GM12878 (cell line): ENCODE measurements at regions not wholly inside any gene's neighbourhood (a gene's known extent, or its start where the extent isn't known, plus 50 kb on each side); places are given as distances from the start of the nearest gene placed in this dataset.

Experiments used
- ATAC-seq: fragments of 200-7000 bp; cut with Tn5 transposase; 3 replicates; pipeline ENCODE4 v1.9.1; 2020; ENCODE audit warnings: mild to moderate bottlenecking, moderate library complexity
- BruUV-seq: library from RNA; stranded (reverse); fragments of 400-500 nt; replicated peaks from 2 replicates; lab custom pipeline; 2021; lab: Mats Ljungman, UMichigan
- CTCF ChIA-PET: fragments of 300-600 bp; sonication (Branson Sonifier 250); formaldehyde crosslinking; extraction: SDS; loops from one replicate; lab custom pipeline; 2021; ENCODE audit warnings: inconsistent platforms; lab: Yijun Ruan, JAX
- POLR2A ChIA-PET: fragments of 350-600 bp; formaldehyde crosslinking; extraction: SDS; loops from one replicate; lab custom pipeline; 2021; ENCODE audit warnings: inconsistent platforms; lab: Charles Lee
- RAD21 ChIA-PET: fragments of 300-600 bp; sonication (Branson Sonifier 250); formaldehyde crosslinking; loops from one replicate; lab custom pipeline; 2023; ENCODE audit warnings: antibody characterized with exemption; ENCODE audit not compliant: unreplicated experiment; lab: Charles Lee
- SMC1A ChIA-PET: fragments of 300-600 bp; sonication (Branson Sonifier 250); formaldehyde crosslinking; loops from one replicate; lab custom pipeline; 2023; ENCODE audit not compliant: unreplicated experiment, uncharacterized antibody; lab: Charles Lee
- DNase-seq: peaks from one replicate; pipeline ENCODE4 v3.0.0-alpha.2; 2011; ENCODE audit warnings: low read depth, low spot score
- FAIRE-seq: peaks from 3 replicates; lab custom pipeline; 2011; peaks lifted over from hg19 to GRCh38; lab: Jason Lieb, UNC
- H2AFZ ChIP-seq: 2 replicates; pipeline ENCODE4 v1.6.0; 2011; ENCODE audit warnings: low read depth, low read length, control low read depth; ENCODE audit not compliant: control insufficient read depth
- H3K27ac ChIP-seq: 2 replicates; pipeline ENCODE4 v1.5.1; 2011; ENCODE audit warnings: control low read depth; ENCODE audit not compliant: control insufficient read depth, insufficient read depth
- H3K27me3 ChIP-seq, 2 experiments: replicated peaks in 1 of 2; 2 replicates each; pipeline versions ENCODE4 v1.6.0 to v1.6.1; 2011; ENCODE audit warnings: low read length in 1 of 2; ENCODE audit not compliant: control insufficient read depth in 2 of 2, insufficient read depth in 2 of 2
- H3K36me3 ChIP-seq, 2 experiments: 2 replicates each; pipeline ENCODE4 v1.5.1; 2011; ENCODE audit warnings: low read length in 1 of 2; ENCODE audit not compliant: control insufficient read depth in 2 of 2, insufficient read depth in 2 of 2
- H3K4me1 ChIP-seq: 2 replicates; pipeline ENCODE4 v1.6.1; 2011; ENCODE audit warnings: mild to moderate bottlenecking, low read length, moderate library complexity, mixed read lengths; ENCODE audit not compliant: control insufficient read depth, insufficient read depth
- H3K4me2 ChIP-seq: 2 replicates; pipeline ENCODE4 v1.6.0; 2011; ENCODE audit warnings: control low read depth; ENCODE audit not compliant: control insufficient read depth, insufficient read depth
- H3K4me3 ChIP-seq: fragments of 200-600 bp; sonication (generic); 2 replicates; pipeline ENCODE4 v1.5.1; 2016
- H3K79me2 ChIP-seq: 2 replicates; pipeline ENCODE4 v1.6.0; 2011; ENCODE audit warnings: low read length; ENCODE audit not compliant: control insufficient read depth, insufficient read depth
- H3K9ac ChIP-seq: 2 replicates; pipeline ENCODE4 v1.8.0; 2011; ENCODE audit warnings: low read length, control low read depth, mixed read lengths; ENCODE audit not compliant: control insufficient read depth, insufficient read depth
- H3K9me3 ChIP-seq: replicated peaks from 3 replicates; pipeline ENCODE4 v1.5.1; 2011; ENCODE audit warnings: mild to moderate bottlenecking, low read length; ENCODE audit not compliant: control insufficient read depth, insufficient read depth
- H4K20me1 ChIP-seq: 2 replicates; pipeline ENCODE4 v1.6.0; 2011; ENCODE audit not compliant: control insufficient read depth, insufficient read depth
- BCL11A ChIP-seq: IDR thresholded peaks from 2 replicates; pipeline ENCODE4 v1.6.1; 2011; ENCODE audit warnings: low read depth, low read length
- CBX3 ChIP-seq: fragments of 200-600 bp; sonication (generic); IDR thresholded peaks from 2 replicates; pipeline ENCODE4 v1.6.1; 2016; ENCODE audit warnings: low read depth, borderline replicate concordance
- EGR1 ChIP-seq, 2 experiments: IDR thresholded peaks; 1 replicate in 1 of 2; 2 replicates in 1 of 2; pipeline ENCODE4 v1.6.1; 2011 to 2012; ENCODE audit warnings: low read depth in 2 of 2, low read length in 2 of 2, borderline replicate concordance in 1 of 2, mild to moderate bottlenecking in 1 of 2, moderate library complexity in 1 of 2
- GATAD2B ChIP-seq: fragments of 450-650 bp; conservative IDR thresholded peaks from 2 replicates; pipeline ENCODE4 v1.6.1; 2017; ENCODE audit warnings: low read depth, mild to moderate bottlenecking, moderate library complexity
- HCFC1 ChIP-seq: fragments of 150-350 bp; IDR thresholded peaks from 2 replicates; pipeline ENCODE4 v1.6.1; 2014; ENCODE audit warnings: low read length
- IRF4 ChIP-seq: IDR thresholded peaks from 2 replicates; pipeline ENCODE4 v1.6.1; 2011; ENCODE audit warnings: low read depth, low read length
- KAT2A ChIP-seq: conservative IDR thresholded peaks from 2 replicates; pipeline ENCODE4 v1.6.1; 2011; ENCODE audit warnings: low read depth, low read length; ENCODE audit not compliant: control insufficient read depth
- NFIC ChIP-seq: IDR thresholded peaks from 2 replicates; pipeline ENCODE4 v1.6.1; 2012; ENCODE audit warnings: low read depth, mild to moderate bottlenecking, inconsistent platforms, low read length, moderate library complexity
- NRF1 ChIP-seq: conservative IDR thresholded peaks from 2 replicates; pipeline ENCODE4 v1.6.1; 2011; ENCODE audit warnings: mild to moderate bottlenecking, low read depth, low read length, improper control_type of control experiment
- POLR2AphosphoS2 ChIP-seq: IDR thresholded peaks from 2 replicates; pipeline ENCODE4 v1.6.1; 2011; ENCODE audit warnings: low read depth, mild to moderate bottlenecking, low read length, improper control_type of control experiment, moderate library complexity
- RCOR1 ChIP-seq: conservative IDR thresholded peaks from 2 replicates; pipeline ENCODE4 v1.6.1; 2012; ENCODE audit warnings: low read depth, low read length, improper control_type of control experiment
- STAT1 ChIP-seq: fragments of 450-650 bp; conservative IDR thresholded peaks from 2 replicates; pipeline ENCODE4 v1.6.1; 2014; ENCODE audit warnings: antibody characterized with exemption, mild to moderate bottlenecking
- SUPT20H ChIP-seq: IDR thresholded peaks from 2 replicates; pipeline ENCODE4 v1.6.1; 2011; ENCODE audit warnings: low read depth, mild to moderate bottlenecking, low read length, moderate library complexity, borderline replicate concordance; ENCODE audit not compliant: control insufficient read depth
- WGBS: methylation state at CpG from one replicate; pipeline ENCODE4 v1.1.6; 2016; ENCODE audit warnings: low lambda C conversion rate; ENCODE audit not compliant: insufficient replicate concordance, insufficient coverage; ENCODE audit errors: missing lambda C conversion rate; 5-methylcytosine and 5-hydroxymethylcytosine counted together
- in situ Hi-C: fragments of 300-500 bp; cut with MboI; formaldehyde crosslinking; loops from 9 replicates; pipeline ENCODE4 v1.14.3; 2018; ENCODE audit warnings: mixed read lengths
- intact Hi-C: fragments of 100-400 bp; cut with micrococcal nuclease; formaldehyde crosslinking; loops from one replicate; pipeline ENCODE4 v1.14.2; 2022; ENCODE audit not compliant: unreplicated experiment
- TF ChIP-seq, protein P1 (sequence below): IDR thresholded peaks from 2 replicates; pipeline ENCODE4 v1.6.1; 2012; ENCODE audit warnings: improper control_type of control experiment, low read depth, low read length; ENCODE audit not compliant: insufficient replicate concordance
- TF ChIP-seq, protein P2 (sequence below): IDR thresholded peaks from 2 replicates; pipeline ENCODE4 v1.6.1; 2012; ENCODE audit warnings: low read depth, low read length, improper control_type of control experiment
- TF ChIP-seq, protein P3 (sequence below): IDR thresholded peaks from 2 replicates; pipeline ENCODE4 v1.6.1; 2012; ENCODE audit warnings: low read length, inconsistent platforms

DNA sequence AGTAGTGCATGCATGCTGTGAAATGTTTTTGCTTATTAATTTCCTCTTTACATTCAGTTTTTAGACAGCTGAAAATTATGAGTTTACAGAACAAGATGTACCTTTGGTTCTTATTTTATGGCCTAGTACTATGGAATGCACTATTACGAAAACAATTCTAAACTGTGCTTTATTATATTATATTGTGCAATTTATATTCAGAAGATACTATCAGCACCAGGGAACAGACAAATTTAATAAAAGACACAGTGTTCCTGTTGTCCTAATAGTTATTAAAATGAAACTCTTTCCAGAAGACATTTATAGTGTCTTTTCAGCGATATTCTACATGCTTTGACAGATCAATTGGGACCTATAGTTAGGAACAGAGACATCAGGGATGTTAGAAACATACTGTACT is 427.3 kb downstream of the BTG1 start:
- intact Hi-C loops: no loop called here

DNA sequence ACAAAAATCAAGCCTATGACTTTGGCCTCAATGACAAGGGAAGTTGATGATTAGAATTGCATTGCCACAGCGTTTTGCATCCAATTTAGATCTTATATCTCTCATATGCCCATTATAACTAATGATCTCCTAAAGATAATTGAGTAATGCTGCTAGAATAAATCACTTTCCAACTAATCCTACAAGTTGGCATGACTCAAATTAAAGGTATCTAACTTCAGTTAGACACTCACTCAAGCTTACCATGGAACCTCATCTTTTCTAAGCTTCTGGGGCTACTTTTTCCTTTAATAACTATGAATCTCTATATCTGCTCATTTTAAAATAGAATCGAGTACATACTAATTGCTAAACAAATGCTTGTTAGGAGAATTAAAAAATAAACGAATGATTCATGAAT is 427.8 kb downstream of the BTG1 start:
- Histone ChIP-seq H3K27ac (no peak overlapping the region), H2AFZ (no peak overlapping the region), H3K4me1 (no peaks in the 10 kb centered on the region), H3K79me2 (no peaks in the 10 kb centered on the region), H3K4me3 (no peak overlapping the region), H3K27me3 (no peaks in the 10 kb centered on the region), H3K9ac (no peak overlapping the region), H4K20me1 (no peaks in the 10 kb centered on the region), H3K9me3 (no peaks in the 10 kb centered on the region), H3K4me2 (no peak overlapping the region), H3K36me3 (no peaks in the 10 kb centered on the region)
- in situ Hi-C loops (no loop called here), intact Hi-C loops (no loop called here)
- BruUV-seq: no TSS peak
- ChIA-PET CTCF (no interaction called here), RAD21 (no interaction called here), SMC1A (no interaction called here), POLR2A (no interaction called here)
- no peak for FAIRE-seq
- no peak for DNase-seq
- 0% methylated on average over 3 of the region's 3 CpGs for WGBS
- no peak for ATAC-seq
- TF ChIP-seq, protein P1, sequence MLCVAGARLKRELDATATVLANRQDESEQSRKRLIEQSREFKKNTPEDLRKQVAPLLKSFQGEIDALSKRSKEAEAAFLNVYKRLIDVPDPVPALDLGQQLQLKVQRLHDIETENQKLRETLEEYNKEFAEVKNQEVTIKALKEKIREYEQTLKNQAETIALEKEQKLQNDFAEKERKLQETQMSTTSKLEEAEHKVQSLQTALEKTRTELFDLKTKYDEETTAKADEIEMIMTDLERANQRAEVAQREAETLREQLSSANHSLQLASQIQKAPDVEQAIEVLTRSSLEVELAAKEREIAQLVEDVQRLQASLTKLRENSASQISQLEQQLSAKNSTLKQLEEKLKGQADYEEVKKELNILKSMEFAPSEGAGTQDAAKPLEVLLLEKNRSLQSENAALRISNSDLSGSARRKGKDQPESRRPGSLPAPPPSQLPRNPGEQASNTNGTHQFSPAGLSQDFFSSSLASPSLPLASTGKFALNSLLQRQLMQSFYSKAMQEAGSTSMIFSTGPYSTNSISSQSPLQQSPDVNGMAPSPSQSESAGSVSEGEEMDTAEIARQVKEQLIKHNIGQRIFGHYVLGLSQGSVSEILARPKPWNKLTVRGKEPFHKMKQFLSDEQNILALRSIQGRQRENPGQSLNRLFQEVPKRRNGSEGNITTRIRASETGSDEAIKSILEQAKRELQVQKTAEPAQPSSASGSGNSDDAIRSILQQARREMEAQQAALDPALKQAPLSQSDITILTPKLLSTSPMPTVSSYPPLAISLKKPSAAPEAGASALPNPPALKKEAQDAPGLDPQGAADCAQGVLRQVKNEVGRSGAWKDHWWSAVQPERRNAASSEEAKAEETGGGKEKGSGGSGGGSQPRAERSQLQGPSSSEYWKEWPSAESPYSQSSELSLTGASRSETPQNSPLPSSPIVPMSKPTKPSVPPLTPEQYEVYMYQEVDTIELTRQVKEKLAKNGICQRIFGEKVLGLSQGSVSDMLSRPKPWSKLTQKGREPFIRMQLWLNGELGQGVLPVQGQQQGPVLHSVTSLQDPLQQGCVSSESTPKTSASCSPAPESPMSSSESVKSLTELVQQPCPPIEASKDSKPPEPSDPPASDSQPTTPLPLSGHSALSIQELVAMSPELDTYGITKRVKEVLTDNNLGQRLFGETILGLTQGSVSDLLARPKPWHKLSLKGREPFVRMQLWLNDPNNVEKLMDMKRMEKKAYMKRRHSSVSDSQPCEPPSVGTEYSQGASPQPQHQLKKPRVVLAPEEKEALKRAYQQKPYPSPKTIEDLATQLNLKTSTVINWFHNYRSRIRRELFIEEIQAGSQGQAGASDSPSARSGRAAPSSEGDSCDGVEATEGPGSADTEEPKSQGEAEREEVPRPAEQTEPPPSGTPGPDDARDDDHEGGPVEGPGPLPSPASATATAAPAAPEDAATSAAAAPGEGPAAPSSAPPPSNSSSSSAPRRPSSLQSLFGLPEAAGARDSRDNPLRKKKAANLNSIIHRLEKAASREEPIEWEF: no peak
- TF ChIP-seq, protein P2, sequence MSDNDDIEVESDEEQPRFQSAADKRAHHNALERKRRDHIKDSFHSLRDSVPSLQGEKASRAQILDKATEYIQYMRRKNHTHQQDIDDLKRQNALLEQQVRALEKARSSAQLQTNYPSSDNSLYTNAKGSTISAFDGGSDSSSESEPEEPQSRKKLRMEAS: no peak
- TF ChIP-seq GATAD2B: no peak
- TF ChIP-seq STAT1: no peak
- TF ChIP-seq BCL11A: no peak
- TF ChIP-seq POLR2AphosphoS2: no peak

More for the DNA sequence above, 427.3 kb downstream of the BTG1 start:
- Histone ChIP-seq H3K4me3 (no peak overlapping the region), H3K27ac (no peak overlapping the region), H3K4me2 (no peak overlapping the region), H3K79me2 (no peaks in the 10 kb centered on the region), H2AFZ (no peak overlapping the region), H3K4me1 (no peaks in the 10 kb centered on the region), H3K9me3 (no peaks in the 10 kb centered on the region), H3K27me3 (no peaks in the 10 kb centered on the region), H4K20me1 (no peaks in the 10 kb centered on the region), H3K36me3 (no peaks in the 10 kb centered on the region), H3K9ac (no peak overlapping the region)
- RAD21 ChIA-PET: no interaction called here
- TF ChIP-seq RCOR1 (no peak), EGR1 (IDR thresholded peaks at IDR 0.05; ENCODE audit: borderline replicate concordance in 1 of 2, low read depth in 2 of 2, low read length in 2 of 2) (no peak), SUPT20H (no peak), CBX3 (no peak), IRF4 (no peak), KAT2A (no peak), POLR2AphosphoS2 (no peak), NFIC (no peak), STAT1 (no peak), NRF1 (no peak), HCFC1 (no peak)
- TF ChIP-seq, protein P3, sequence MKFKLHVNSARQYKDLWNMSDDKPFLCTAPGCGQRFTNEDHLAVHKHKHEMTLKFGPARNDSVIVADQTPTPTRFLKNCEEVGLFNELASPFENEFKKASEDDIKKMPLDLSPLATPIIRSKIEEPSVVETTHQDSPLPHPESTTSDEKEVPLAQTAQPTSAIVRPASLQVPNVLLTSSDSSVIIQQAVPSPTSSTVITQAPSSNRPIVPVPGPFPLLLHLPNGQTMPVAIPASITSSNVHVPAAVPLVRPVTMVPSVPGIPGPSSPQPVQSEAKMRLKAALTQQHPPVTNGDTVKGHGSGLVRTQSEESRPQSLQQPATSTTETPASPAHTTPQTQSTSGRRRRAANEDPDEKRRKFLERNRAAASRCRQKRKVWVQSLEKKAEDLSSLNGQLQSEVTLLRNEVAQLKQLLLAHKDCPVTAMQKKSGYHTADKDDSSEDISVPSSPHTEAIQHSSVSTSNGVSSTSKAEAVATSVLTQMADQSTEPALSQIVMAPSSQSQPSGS: no peak
- no peak for DNase-seq
- no TSS peak for BruUV-seq
- POLR2A ChIA-PET: no interaction called here
- CTCF ChIA-PET: interaction anchor here (0.6 kb wide), 1 partner anchor 30 kb away, joined by 4 read pairs; no protein-coding TSS in a partner anchor
- no peak for ATAC-seq
- SMC1A ChIA-PET: no interaction called here
- in situ Hi-C loops: no loop called here
- FAIRE-seq: no peak
- WGBS: 61% methylated on average over 2 of the region's 2 CpGs
